ENCODE measurements at regions not wholly inside any gene's neighbourhood (a gene's known extent, or its start where the extent isn't known, plus 50 kb on each side); places are given as distances from the start of the nearest gene placed in this dataset.

- TF ChIP-seq CTCF (conservative IDR thresholded peaks at IDR 0.05 in 1 of 2, IDR thresholded peaks at IDR 0.05 in 1 of 2; ENCODE audit: low read depth in 1 of 2, low read length in 2 of 2): no peak
- no peak for TF ChIP-seq EZH2 (IDR thresholded peaks at IDR 0.05; ENCODE audit: low read length, missing control alignments)
Measured at GRCh38 chr5:123803359-123803758, 291.4 kb downstream of the CSNK1G3 start.

All from fibroblast of lung (primary cell).